Hepatocyte (in vitro differentiated cells): ENCODE measurements at regions not wholly inside any gene's neighbourhood (a gene's known extent, or its start where the extent isn't known, plus 50 kb on each side); places are given as distances from the start of the nearest gene placed in this dataset.

ENCODE experiments used
- CTCF ChIP-seq: fragments of 200-600 bp; sonication (generic); IDR thresholded peaks from 2 replicates; pipeline ENCODE4 v1.5.1; 2016; ENCODE audit warnings: antibody characterized with exemption, mild to moderate bottlenecking; ENCODE audit not compliant: poor library complexity
- EZH2 ChIP-seq: fragments of 200-600 bp; sonication (generic); IDR thresholded peaks from 2 replicates; pipeline ENCODE4 v1.6.1; 2016; ENCODE audit warnings: antibody characterized with exemption, mild to moderate bottlenecking, borderline replicate concordance
- EZH2phosphoT487 ChIP-seq: fragments of 200-600 bp; sonication (generic); IDR thresholded peaks from one replicate; pipeline ENCODE4 v1.6.1; 2018; ENCODE audit warnings: antibody characterized with exemption, mild to moderate bottlenecking, low read depth, moderate library complexity; ENCODE audit not compliant: unreplicated experiment, severe bottlenecking

- TF ChIP-seq CTCF: no peak
- TF ChIP-seq EZH2: no peak
- no peak for TF ChIP-seq EZH2phosphoT487
Measured at GRCh38 chr3:55180161-55180560, 252.3 kb upstream of the LRTM1 start.
